ENCODE measurements at regions not wholly inside any gene's neighbourhood (a gene's known extent, or its start where the extent isn't known, plus 50 kb on each side); places are given as distances from the start of the nearest gene placed in this dataset.

DNA sequence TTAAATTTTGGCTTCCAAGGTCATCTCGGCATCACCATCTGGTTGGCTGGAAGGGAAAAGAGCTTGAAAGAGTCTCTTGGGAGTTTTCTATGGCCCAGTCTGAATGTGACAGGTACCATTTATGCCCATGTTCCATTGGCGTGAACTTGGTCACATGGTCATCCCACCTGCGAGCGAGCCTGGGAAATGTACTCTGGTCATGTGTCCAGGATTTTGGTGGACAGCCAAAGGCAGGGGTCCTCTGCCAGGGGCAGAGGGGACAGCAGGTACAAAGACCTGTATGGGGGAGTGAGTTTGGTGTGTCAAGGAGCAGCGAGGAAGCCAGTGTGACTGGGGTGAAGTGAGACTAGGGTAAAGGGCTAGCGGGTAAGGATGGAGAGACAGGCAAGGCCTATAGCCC, 112.6 kb downstream of the CDC5L start:
- Histone ChIP-seq H3K4me3 (IDR thresholded peaks at IDR 0.05; ENCODE audit: insufficient read depth, low read depth, low read length) (no peak overlapping the region), H4K20me1 (ENCODE audit: insufficient read depth) (no peaks in the 10 kb centered on the region), H2AFZ (ENCODE audit: low read depth) (no peak overlapping the region), H3K9ac (no peak overlapping the region), H3K79me2 (ENCODE audit: insufficient read depth, low read depth) (no peaks in the 10 kb centered on the region), H3K27me3 (ENCODE audit: insufficient read depth, low read depth) (no peaks in the 10 kb centered on the region), H3K36me3 (ENCODE audit: insufficient read depth) (no peaks in the 10 kb centered on the region), H3K27ac (no peak overlapping the region), H3K4me2 (no peak overlapping the region), H3K4me1 (ENCODE audit: low read depth, poor library complexity, severe bottlenecking) (no peaks in the 10 kb centered on the region)
- no peak for TF ChIP-seq CTCF (conservative IDR thresholded peaks at IDR 0.05; ENCODE audit: low read depth, low read length)

GRCh38 chr6:44503471-44503870, 116.0 kb downstream of the CDC5L start:
- no peak overlapping the region for H2AFZ ChIP-seq (ENCODE audit: low read depth)
- H3K27me3 ChIP-seq (ENCODE audit: insufficient read depth, low read depth): no peaks in the 10 kb centered on the region
- no peaks in the 10 kb centered on the region for H3K79me2 ChIP-seq (ENCODE audit: insufficient read depth, low read depth)
- no peak overlapping the region for H3K4me3 ChIP-seq (IDR thresholded peaks at IDR 0.05; ENCODE audit: insufficient read depth, low read depth, low read length)
- no peaks in the 10 kb centered on the region for H3K36me3 ChIP-seq (ENCODE audit: insufficient read depth)
- no peak overlapping the region for H3K27ac ChIP-seq
- H3K4me2 ChIP-seq: no peak overlapping the region
- no peaks in the 10 kb centered on the region for H3K4me1 ChIP-seq (ENCODE audit: low read depth, poor library complexity, severe bottlenecking)
- no peaks in the 10 kb centered on the region for H4K20me1 ChIP-seq (ENCODE audit: insufficient read depth)
- TF ChIP-seq CTCF (conservative IDR thresholded peaks at IDR 0.05; ENCODE audit: low read depth, low read length): no peak
- no peak overlapping the region for H3K9ac ChIP-seq

DNA sequence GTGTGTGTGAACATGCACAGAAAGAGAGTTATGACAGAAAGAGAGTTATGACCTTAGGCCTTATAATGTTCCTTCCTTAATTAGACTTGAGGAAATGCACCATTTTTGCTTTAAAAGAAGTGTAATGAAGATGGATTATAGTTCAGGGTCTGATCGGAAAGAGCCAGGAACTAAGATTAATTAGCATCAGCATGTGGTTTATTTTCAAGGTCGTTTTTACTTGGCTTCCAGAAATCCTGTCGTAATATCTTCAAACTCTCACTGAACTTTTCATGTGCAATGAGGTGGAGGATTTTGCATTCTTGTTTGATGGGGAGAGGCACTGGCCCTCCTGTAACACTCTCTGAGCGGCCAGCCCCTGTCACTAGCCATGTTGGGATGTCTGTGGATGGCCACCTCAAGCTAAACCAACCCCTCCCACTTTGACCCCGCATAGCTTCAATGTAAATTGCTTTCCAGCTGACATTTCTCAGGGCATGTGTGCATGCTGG, 116.8 kb downstream of the CDC5L start:
- Histone ChIP-seq H3K4me2 (no peak overlapping the region), H3K9ac (no peak overlapping the region), H4K20me1 (ENCODE audit: insufficient read depth) (no peaks in the 10 kb centered on the region), H3K79me2 (ENCODE audit: insufficient read depth, low read depth) (no peaks in the 10 kb centered on the region), H3K4me3 (IDR thresholded peaks at IDR 0.05; ENCODE audit: insufficient read depth, low read depth, low read length) (no peak overlapping the region), H3K4me1 (ENCODE audit: low read depth, poor library complexity, severe bottlenecking) (no peaks in the 10 kb centered on the region), H3K27me3 (ENCODE audit: insufficient read depth, low read depth) (no peaks in the 10 kb centered on the region), H3K36me3 (ENCODE audit: insufficient read depth) (no peaks in the 10 kb centered on the region), H3K27ac (no peak overlapping the region), H2AFZ (ENCODE audit: low read depth) (no peak overlapping the region)
- no peak for TF ChIP-seq CTCF (conservative IDR thresholded peaks at IDR 0.05; ENCODE audit: low read depth, low read length)

GRCh38 chr6:44505751-44506150, 118.2 kb downstream of the CDC5L start:
- H3K27me3 ChIP-seq (ENCODE audit: insufficient read depth, low read depth): no peaks in the 10 kb centered on the region
- H3K4me2 ChIP-seq: no peak overlapping the region
- no peaks in the 10 kb centered on the region for H3K79me2 ChIP-seq (ENCODE audit: insufficient read depth, low read depth)
- H2AFZ ChIP-seq (ENCODE audit: low read depth): no peak overlapping the region
- no peaks in the 10 kb centered on the region for H4K20me1 ChIP-seq (ENCODE audit: insufficient read depth)
- no peak for TF ChIP-seq CTCF (conservative IDR thresholded peaks at IDR 0.05; ENCODE audit: low read depth, low read length)
- no peaks in the 10 kb centered on the region for H3K4me1 ChIP-seq (ENCODE audit: low read depth, poor library complexity, severe bottlenecking)
- no peak overlapping the region for H3K4me3 ChIP-seq (IDR thresholded peaks at IDR 0.05; ENCODE audit: insufficient read depth, low read depth, low read length)
- H3K27ac ChIP-seq: no peak overlapping the region
- no peak overlapping the region for H3K9ac ChIP-seq
- H3K36me3 ChIP-seq (ENCODE audit: insufficient read depth): no peaks in the 10 kb centered on the region

All from KMS-11 (cell line).